GM18867 (cell line): ENCODE measurements at regions not wholly inside any gene's neighbourhood (a gene's known extent, or its start where the extent isn't known, plus 50 kb on each side); places are given as distances from the start of the nearest gene placed in this dataset.

Source experiments
- ATAC-seq: cut with Tn5 transposase; IDR thresholded peaks from one replicate; pipeline ENCODE4 v1.9.1; 2021; ENCODE audit warnings: mild to moderate bottlenecking, moderate library complexity; ENCODE audit not compliant: unreplicated experiment

DNA sequence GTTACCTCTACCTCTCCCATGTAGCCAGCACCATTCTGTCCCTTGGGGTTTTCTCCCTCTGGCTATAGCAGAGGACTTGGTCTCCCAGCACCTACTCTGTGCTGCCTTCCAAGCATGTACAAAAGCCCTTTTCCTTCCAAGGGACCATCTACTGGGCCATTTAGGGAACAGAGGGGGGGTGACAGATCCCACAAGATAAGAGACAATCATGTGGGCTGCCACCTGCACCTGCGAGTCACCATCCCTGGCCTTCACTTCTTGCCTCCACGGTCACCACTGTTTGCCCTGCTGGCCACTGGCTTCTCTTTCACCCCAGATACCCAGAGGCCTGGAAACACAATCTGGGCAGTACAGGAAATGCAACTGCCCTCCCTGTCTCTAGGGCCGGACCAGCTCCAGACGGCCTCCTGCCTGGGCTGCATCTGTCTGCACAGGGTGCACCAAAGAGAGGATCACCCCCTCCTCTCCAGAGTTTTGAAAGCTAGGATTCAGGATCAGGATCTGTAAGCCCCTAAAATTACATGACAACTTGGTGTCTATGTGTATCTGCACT, 160.8 kb upstream of the NECTIN1 start:
- ATAC-seq = no peak

GRCh38 chr11:119889111-119889510, 160.1 kb upstream of the NECTIN1 start:
- no peak for ATAC-seq

DNA sequence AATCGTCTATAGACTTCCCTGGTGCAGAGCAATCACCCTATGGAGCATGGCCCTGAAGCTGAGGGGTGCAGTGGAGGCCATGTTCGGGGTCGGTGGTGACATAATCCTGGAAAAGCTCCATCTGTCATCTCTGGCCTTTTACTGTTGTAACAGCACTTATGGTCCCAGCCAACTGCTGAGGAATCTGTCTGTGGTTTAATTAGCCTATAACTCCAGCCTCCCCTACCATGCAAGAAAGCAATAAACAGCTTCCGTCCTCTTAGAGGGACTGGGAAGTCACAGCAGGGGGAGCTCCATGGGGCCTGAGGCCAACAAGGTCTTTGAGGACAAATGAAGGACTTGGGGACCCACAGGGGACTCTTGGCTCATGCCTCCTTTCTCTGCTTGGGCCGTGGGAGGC, 159.1 kb upstream of the NECTIN1 start:
- ATAC-seq = no peak

GRCh38 chr11:119886667-119887230, 157.7 kb upstream of the NECTIN1 start:
- no peak for ATAC-seq

- ATAC-seq = no peak
These were observed 157.0 kb upstream of the NECTIN1 start for GRCh38 chr11:119885861-119886567.

- no peak for ATAC-seq
These were observed 156.1 kb upstream of the NECTIN1 start for GRCh38 chr11:119885067-119885466.

- ATAC-seq = no peak
These were observed 153.3 kb upstream of the NECTIN1 start for GRCh38 chr11:119882316-119882715.

DNA sequence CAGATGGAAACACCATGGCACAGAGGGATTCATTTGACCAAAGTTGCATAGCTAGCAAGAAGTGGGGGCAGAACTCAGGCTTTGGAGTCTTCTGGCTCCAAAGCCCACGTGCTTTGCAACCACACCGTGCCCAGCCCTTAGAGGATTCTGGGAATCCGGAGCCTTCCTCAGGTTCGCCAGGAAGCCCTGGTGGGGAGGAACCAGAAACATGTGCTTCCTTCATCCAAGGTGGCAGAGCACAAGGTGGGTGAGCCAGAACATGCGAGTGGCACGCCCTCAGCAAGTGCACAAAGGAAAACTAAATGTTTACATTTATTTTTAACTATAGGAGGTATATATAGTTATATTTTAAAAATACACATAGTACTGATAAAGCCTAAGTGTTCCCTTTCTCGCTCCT, 151.9 kb upstream of the NECTIN1 start:
- ATAC-seq = no peak

DNA sequence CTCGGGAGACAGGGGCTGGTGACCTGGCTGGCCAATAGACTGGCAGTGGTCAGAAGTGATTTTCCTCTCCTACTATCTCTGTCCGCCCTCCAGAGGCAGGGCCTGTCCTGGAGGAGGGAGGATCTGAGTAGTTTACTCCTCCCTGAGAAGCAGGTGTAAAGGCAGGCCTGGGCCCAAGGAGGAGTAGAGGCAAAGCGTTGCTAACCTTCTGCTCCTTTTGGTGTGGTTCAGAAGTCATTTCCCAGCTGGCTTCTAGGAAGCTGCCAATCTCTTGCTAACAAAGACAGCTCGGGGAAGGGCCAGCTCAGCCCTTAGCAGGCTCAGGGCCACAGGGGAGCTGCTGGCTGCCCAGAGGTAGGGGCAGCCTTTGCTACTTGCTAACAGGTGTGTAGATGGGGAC, 151.1 kb upstream of the NECTIN1 start:
- no peak for ATAC-seq

DNA sequence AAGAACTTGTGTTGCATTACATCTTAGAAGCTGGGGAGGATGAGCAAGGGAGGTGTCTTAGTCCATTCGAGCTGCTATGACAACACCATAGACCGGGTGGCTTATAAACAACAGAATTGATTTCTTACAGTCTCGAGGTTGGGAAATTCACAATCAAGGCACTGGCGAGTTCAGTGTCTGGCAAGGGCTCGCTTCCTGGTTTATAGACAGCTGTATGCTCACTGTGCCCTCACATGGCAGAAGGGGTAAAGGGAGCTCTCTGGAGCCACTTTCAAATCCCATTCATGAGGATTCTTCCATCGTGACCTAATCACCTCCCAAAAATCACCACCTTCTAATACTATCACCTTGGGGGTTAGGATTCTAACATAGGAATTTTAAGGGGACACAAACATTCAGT, 150.0 kb upstream of the NECTIN1 start:
- ATAC-seq = no peak

GRCh38 chr11:119876841-119877240, 147.8 kb upstream of the NECTIN1 start:
- no peak for ATAC-seq

GRCh38 chr11:119875841-119876600, 147.0 kb upstream of the NECTIN1 start:
- ATAC-seq = no peak

- no peak for ATAC-seq
These were observed 145.7 kb upstream of the NECTIN1 start for GRCh38 chr11:119874660-119875238.

GRCh38 chr11:119873761-119874421, 144.9 kb upstream of the NECTIN1 start:
- ATAC-seq = no peak

DNA sequence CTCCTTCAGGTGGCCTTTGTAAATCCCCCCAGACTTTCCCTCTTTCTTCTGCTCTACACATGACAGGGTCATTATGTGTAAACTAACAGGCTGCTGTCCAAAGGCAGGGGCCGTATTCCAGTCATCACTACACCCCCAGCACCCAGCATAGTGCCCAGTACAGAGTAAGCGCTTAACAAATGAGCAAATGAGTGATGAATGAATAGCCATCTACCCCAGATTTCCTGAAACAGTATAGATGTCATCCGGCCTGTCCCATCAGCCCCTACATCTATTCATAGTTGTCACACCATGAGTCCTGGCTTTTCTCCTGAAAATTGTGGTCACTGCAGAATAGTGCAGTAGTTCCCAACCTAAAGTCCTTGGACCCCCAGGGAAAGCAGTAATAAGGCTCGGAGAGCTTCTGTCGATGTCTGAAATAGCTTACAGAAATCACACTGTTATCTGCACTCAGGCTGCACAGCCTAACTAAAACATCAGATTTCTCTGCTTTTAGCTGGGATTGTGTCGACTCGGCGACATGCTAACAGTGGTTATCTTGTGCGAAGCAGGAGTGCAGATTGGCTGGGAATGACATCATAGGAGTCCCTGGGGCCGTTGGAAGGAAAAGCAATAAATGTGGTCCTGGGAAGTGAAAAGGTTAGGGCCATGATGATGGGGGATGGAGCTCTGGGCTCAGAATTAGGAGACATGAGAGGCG, 143.8 kb upstream of the NECTIN1 start:
- no peak for ATAC-seq

- ATAC-seq = no peak
These were observed 136.7 kb upstream of the NECTIN1 start for GRCh38 chr11:119865661-119866156.

DNA sequence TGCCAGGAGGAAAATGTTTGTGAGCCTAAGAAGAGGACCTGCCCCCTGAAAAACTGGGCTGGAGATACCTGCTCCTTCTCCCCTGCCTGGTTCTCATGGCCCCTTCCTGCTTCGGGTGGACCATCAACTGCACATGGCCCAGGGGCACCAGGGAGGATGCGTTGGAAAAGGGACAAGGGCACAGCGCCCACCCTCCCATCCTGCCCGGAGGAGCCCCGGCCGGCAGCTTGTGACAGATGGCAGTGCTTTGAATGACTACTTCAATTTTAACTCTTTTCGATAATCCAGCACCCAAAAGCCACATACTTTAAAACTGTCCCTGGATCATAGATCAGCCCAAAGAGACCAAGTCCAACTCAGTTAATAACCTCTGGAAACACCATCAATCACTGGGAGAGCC, 135.8 kb upstream of the NECTIN1 start:
- ATAC-seq = no peak

DNA sequence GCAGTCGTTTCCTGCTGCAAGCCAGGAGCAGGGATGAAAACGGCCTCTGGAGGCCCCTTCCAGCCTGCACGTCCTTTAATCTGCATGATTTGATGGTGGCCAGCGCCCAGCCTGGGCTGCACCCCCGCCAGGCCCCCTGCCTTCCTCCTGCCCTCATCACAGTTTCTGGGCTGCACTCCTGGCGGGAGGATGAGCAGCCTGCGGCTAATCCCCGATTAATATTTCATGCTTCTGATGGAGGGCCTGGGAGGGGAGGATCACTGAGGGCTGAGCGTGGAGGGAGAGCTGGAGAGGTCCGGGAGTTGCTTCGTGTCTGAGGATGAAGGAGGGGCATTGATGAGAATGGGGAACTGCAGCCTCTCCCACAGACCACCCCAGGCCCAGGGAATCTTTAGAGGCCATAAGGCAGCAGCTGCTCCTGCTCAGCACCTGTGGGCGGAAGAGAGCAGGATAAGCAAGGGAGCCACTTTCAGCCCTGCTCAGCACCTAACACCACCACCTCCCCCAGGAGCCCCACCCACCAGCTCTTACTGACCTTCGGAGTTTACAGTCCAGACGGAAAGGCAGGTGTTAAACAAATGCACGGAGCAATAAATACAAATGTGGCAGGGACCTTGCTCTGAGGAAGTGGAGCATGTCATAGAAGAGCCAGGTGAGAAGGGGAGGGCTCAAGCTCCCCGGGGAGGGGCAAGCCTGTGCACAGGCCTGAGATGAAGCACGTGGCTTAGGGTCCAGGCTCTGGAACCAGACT, 135.0 kb upstream of the NECTIN1 start:
- no peak for ATAC-seq

GRCh38 chr11:119863236-119863635, 134.2 kb upstream of the NECTIN1 start:
- ATAC-seq = no peak
